ENCODE measurements at regions not wholly inside any gene's neighbourhood (a gene's known extent, or its start where the extent isn't known, plus 50 kb on each side); places are given as distances from the start of the nearest gene placed in this dataset.

DNA sequence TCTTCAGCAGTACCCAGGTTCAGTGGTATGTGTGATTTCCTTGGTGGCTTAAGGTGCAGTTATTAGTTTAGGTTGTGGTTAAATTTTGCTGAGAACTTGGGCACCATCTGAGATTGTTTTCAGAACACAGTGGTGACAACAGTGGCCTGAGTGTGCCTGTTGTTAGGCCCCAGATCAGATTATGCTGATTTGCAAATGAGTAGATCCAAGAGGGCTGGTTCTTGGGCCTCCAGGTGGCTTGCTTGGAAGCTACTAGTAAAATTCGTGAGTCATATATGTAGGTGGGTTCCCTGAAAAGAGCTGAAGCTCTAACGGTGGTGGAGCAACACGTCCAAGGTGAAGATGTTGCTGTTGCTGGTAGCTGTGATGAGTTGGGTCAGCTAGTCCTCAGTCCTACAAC lies 2619.6 kb downstream of the PCDH7 start:
- TF ChIP-seq, protein P1, sequence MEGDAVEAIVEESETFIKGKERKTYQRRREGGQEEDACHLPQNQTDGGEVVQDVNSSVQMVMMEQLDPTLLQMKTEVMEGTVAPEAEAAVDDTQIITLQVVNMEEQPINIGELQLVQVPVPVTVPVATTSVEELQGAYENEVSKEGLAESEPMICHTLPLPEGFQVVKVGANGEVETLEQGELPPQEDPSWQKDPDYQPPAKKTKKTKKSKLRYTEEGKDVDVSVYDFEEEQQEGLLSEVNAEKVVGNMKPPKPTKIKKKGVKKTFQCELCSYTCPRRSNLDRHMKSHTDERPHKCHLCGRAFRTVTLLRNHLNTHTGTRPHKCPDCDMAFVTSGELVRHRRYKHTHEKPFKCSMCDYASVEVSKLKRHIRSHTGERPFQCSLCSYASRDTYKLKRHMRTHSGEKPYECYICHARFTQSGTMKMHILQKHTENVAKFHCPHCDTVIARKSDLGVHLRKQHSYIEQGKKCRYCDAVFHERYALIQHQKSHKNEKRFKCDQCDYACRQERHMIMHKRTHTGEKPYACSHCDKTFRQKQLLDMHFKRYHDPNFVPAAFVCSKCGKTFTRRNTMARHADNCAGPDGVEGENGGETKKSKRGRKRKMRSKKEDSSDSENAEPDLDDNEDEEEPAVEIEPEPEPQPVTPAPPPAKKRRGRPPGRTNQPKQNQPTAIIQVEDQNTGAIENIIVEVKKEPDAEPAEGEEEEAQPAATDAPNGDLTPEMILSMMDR (IDR thresholded peaks at IDR 0.05), result no peak
- TF ChIP-seq SIN3A (IDR thresholded peaks at IDR 0.05; ENCODE audit: borderline replicate concordance, insufficient read depth, low read depth, low read length) (no peak), POLR2AphosphoS5 (IDR thresholded peaks at IDR 0.05; ENCODE audit: low read depth, low read length) (no peak)
- TF ChIP-seq, protein P2, sequence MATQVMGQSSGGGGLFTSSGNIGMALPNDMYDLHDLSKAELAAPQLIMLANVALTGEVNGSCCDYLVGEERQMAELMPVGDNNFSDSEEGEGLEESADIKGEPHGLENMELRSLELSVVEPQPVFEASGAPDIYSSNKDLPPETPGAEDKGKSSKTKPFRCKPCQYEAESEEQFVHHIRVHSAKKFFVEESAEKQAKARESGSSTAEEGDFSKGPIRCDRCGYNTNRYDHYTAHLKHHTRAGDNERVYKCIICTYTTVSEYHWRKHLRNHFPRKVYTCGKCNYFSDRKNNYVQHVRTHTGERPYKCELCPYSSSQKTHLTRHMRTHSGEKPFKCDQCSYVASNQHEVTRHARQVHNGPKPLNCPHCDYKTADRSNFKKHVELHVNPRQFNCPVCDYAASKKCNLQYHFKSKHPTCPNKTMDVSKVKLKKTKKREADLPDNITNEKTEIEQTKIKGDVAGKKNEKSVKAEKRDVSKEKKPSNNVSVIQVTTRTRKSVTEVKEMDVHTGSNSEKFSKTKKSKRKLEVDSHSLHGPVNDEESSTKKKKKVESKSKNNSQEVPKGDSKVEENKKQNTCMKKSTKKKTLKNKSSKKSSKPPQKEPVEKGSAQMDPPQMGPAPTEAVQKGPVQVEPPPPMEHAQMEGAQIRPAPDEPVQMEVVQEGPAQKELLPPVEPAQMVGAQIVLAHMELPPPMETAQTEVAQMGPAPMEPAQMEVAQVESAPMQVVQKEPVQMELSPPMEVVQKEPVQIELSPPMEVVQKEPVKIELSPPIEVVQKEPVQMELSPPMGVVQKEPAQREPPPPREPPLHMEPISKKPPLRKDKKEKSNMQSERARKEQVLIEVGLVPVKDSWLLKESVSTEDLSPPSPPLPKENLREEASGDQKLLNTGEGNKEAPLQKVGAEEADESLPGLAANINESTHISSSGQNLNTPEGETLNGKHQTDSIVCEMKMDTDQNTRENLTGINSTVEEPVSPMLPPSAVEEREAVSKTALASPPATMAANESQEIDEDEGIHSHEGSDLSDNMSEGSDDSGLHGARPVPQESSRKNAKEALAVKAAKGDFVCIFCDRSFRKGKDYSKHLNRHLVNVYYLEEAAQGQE (IDR thresholded peaks at IDR 0.05; ENCODE audit: insufficient read depth in 1 of 2, low read depth in 2 of 2, low read length in 1 of 2), result no peak

All from Panc1 (cell line).